Esophagus muscularis mucosa (tissue), 3 donors: ENCODE measurements at regions not wholly inside any gene's neighbourhood (a gene's known extent, or its start where the extent isn't known, plus 50 kb on each side); places are given as distances from the start of the nearest gene placed in this dataset.

Source experiments
- CTCF ChIP-seq, 3 experiments: fragments of 200-600 bp in 2 of 3; fragments of 450-650 bp in 1 of 3; sonication (generic) in 2 of 3; IDR thresholded peaks; one replicate each; pipeline ENCODE4 v1.5.1; 2017 to 2019; ENCODE audit warnings: antibody characterized with exemption in 3 of 3, mild to moderate bottlenecking in 2 of 3, moderate library complexity in 1 of 3
- POLR2A ChIP-seq: fragments of 450-650 bp; IDR thresholded peaks from one replicate; pipeline ENCODE4 v1.6.1; 2017; ENCODE audit warnings: antibody characterized with exemption, moderate library complexity, mild to moderate bottlenecking, low read depth
- POLR2AphosphoS5 ChIP-seq, 2 donors: sonication (generic); formaldehyde crosslinking; IDR thresholded peaks; one replicate each; pipeline ENCODE4 v1.6.1; 2017; ENCODE audit warnings: antibody characterized with exemption in 2 of 2

GRCh38 chrX:39564751-39565150, 533.0 kb downstream of the BCOR start:
- TF ChIP-seq CTCF (IDR thresholded peaks at IDR 0.05) (no peak), POLR2AphosphoS5 (IDR thresholded peaks at IDR 0.05) (no peak), POLR2A (no peak)
